Stimulated activated effector memory CD8-positive, alpha-beta T cell treated with anti-CD3 and anti-CD28 coated beads, Interleukin-12 subunit alpha, Interleukin-12 subunit beta, amount 100 ng/mL, for 72 hours (primary cell): ENCODE measurements at regions not wholly inside any gene's neighbourhood (a gene's known extent, or its start where the extent isn't known, plus 50 kb on each side); places are given as distances from the start of the nearest gene placed in this dataset.
"Not testable (repeated sequence)": the region's sequence is repeated elsewhere in the genome, so short reads cannot be mapped to it uniquely, and the experiment has no call there.

Experiments used
- ATAC-seq: fragments of 150-1000 bp; cut with Tn5 transposase; 2 replicates; pipeline ENCODE4 v1.10.0; 2021
- DNase-seq, 2 donors: peaks; one replicate each; pipeline ENCODE4 v3.0.0; 2021 to 2022; ENCODE audit warnings: low spot score in 2 of 2
- H3K27ac Mint-ChIP-seq: one replicate; pipeline ENCODE4 v1.8.0; 2022; ENCODE audit warnings: mild to moderate bottlenecking, mixed read lengths
- H3K36me3 Mint-ChIP-seq: one replicate; pipeline ENCODE4 v1.8.0; 2022; ENCODE audit warnings: mild to moderate bottlenecking, mixed read lengths
- H3K4me1 Mint-ChIP-seq: one replicate; pipeline ENCODE4 v1.8.0; 2022; ENCODE audit warnings: mixed read lengths
- H3K4me3 Mint-ChIP-seq: one replicate; pipeline ENCODE4 v1.8.0; 2022; ENCODE audit warnings: mild to moderate bottlenecking, mixed read lengths
- H3K9me3 Mint-ChIP-seq: one replicate; pipeline ENCODE4 v1.8.0; 2022; ENCODE audit warnings: mixed read lengths

- Mint-ChIP-seq H3K4me3 (no peak overlapping the region), H3K9me3 (no peaks in the 10 kb centered on the region), H3K4me1 (peaks cover 13% of the 10 kb centered on the region), H3K36me3 (no peaks in the 10 kb centered on the region), H3K27ac (no peak overlapping the region)
- no peak for DNase-seq
- ATAC-seq = no peak
Observed at GRCh38 chr6:14765721-14766390, 480.0 kb upstream of the JARID2 start.

DNA sequence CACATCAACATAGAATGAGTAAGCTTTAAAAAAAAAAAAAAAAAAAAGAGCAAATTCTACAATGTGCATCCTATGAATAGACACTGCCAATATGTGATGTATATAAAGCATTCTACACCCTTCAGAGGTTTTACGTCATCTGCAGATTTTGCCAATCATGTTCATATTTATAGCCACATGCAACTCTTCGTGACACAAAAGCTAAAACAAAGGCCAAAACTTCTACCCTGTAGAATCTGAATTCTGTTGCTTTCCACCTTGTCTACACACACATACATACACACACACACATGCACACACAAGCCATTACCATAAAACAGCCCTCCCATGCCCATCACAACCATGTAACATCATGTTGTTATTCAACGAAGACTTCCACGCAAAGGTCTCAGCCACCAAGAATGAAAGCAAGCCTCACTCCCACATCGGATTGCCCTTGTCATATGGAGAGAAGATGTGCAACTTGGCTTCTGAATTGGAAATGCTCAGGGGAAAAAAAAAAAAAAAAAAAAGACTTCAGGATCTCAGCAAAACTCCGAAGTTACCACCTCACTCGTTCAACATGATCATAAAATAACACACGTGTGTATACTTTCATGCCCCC is 479.4 kb upstream of the JARID2 start:
- Mint-ChIP-seq H3K36me3 (no peaks in the 10 kb centered on the region), H3K4me1 (peaks cover 13% of the 10 kb centered on the region), H3K27ac (no peak overlapping the region), H3K9me3 (no peaks in the 10 kb centered on the region), H3K4me3 (no peak overlapping the region)
- ATAC-seq (no peak), DNase-seq (no peak)

DNA sequence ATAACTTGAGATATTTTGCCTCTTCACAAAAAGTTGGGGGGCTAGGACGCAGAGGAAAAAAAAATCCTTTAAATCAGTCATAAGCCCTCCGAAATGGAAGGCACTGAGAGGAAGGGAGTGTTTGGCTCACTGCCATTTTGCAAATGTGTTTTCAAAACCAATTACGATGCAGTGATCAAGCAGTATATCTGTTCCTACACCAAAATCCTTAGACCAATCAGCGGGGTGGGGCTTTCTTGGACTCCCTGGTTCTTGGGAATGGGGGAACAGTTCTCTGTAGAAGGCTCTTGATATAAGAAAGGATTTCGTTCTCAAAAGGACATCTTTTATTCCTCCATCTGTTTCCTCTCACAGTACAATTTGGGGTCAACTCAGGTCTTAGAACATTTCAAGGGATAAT is 478.6 kb upstream of the JARID2 start:
- Mint-ChIP-seq H3K4me3 (no peak overlapping the region), H3K36me3 (no peaks in the 10 kb centered on the region), H3K4me1 (peaks cover 13% of the 10 kb centered on the region), H3K9me3 (no peaks in the 10 kb centered on the region), H3K27ac (no peak overlapping the region)
- DNase-seq (no peak), ATAC-seq (no peak)

- no peaks in the 10 kb centered on the region for H3K9me3 Mint-ChIP-seq
- no peaks in the 10 kb centered on the region for H3K36me3 Mint-ChIP-seq
- H3K4me1 Mint-ChIP-seq = no peaks in the 10 kb centered on the region
- H3K27ac Mint-ChIP-seq = no peak overlapping the region
- DNase-seq (no peak), ATAC-seq (no peak)
- H3K4me3 Mint-ChIP-seq = no peak overlapping the region
Observed at GRCh38 chr6:14770040-14770439, 475.8 kb upstream of the JARID2 start.

GRCh38 chr6:14770572-14770971 is 475.3 kb upstream of the JARID2 start:
- H3K27ac Mint-ChIP-seq = no peak overlapping the region
- DNase-seq = no peak
- no peaks in the 10 kb centered on the region for H3K36me3 Mint-ChIP-seq
- no peaks in the 10 kb centered on the region for H3K4me1 Mint-ChIP-seq
- ATAC-seq = no peak
- no peaks in the 10 kb centered on the region for H3K9me3 Mint-ChIP-seq
- H3K4me3 Mint-ChIP-seq = no peak overlapping the region

GRCh38 chr6:14771016-14771415 is 474.9 kb upstream of the JARID2 start:
- no peaks in the 10 kb centered on the region for H3K9me3 Mint-ChIP-seq
- no peak for DNase-seq
- H3K27ac Mint-ChIP-seq = no peak overlapping the region
- no peak overlapping the region for H3K4me3 Mint-ChIP-seq
- H3K4me1 Mint-ChIP-seq = no peaks in the 10 kb centered on the region
- no peaks in the 10 kb centered on the region for H3K36me3 Mint-ChIP-seq
- ATAC-seq = no peak

DNA sequence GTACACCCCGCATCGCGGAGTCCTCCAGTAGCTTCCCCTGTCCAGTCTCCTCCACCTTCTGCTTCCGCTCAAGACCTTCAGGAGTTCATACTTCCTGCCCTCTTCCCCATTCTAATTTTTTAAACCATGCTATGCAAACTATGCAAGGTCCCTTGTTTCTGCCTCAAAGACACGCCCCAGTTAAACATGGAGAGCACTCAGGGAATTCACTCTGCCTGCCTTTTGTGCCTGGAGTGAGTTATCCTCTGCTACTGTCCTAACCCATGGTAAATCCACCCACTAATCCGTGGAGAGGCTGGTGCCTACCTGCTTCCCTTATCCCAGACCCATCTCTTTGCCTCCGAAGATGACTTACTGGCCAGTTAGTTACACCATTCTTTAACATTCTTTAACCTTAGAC is 473.7 kb upstream of the JARID2 start:
- H3K9me3 Mint-ChIP-seq = no peaks in the 10 kb centered on the region
- no peak for ATAC-seq

GRCh38 chr6:14775528-14775927 is 470.3 kb upstream of the JARID2 start:
- H3K27ac Mint-ChIP-seq = no peak overlapping the region
- H3K36me3 Mint-ChIP-seq = no peaks in the 10 kb centered on the region
- DNase-seq = no peak
- no peaks in the 10 kb centered on the region for H3K9me3 Mint-ChIP-seq
- no peak overlapping the region for H3K4me3 Mint-ChIP-seq
- peak; percentile 55 for ATAC-seq
- no peaks in the 10 kb centered on the region for H3K4me1 Mint-ChIP-seq

More for the DNA sequence above, 473.7 kb upstream of the JARID2 start:
- no peak overlapping the region for H3K27ac Mint-ChIP-seq
- H3K36me3 Mint-ChIP-seq = no peaks in the 10 kb centered on the region
- DNase-seq = no peak
- no peaks in the 10 kb centered on the region for H3K4me1 Mint-ChIP-seq
- no peak overlapping the region for H3K4me3 Mint-ChIP-seq

- Mint-ChIP-seq H3K36me3 (no peaks in the 10 kb centered on the region), H3K4me1 (peaks cover 5% of the 10 kb centered on the region), H3K9me3 (no peaks in the 10 kb centered on the region), H3K4me3 (no peak overlapping the region), H3K27ac (no peak overlapping the region)
- DNase-seq (no peak), ATAC-seq (no peak)
Observed at GRCh38 chr6:14776307-14776706, 469.6 kb upstream of the JARID2 start.

DNA sequence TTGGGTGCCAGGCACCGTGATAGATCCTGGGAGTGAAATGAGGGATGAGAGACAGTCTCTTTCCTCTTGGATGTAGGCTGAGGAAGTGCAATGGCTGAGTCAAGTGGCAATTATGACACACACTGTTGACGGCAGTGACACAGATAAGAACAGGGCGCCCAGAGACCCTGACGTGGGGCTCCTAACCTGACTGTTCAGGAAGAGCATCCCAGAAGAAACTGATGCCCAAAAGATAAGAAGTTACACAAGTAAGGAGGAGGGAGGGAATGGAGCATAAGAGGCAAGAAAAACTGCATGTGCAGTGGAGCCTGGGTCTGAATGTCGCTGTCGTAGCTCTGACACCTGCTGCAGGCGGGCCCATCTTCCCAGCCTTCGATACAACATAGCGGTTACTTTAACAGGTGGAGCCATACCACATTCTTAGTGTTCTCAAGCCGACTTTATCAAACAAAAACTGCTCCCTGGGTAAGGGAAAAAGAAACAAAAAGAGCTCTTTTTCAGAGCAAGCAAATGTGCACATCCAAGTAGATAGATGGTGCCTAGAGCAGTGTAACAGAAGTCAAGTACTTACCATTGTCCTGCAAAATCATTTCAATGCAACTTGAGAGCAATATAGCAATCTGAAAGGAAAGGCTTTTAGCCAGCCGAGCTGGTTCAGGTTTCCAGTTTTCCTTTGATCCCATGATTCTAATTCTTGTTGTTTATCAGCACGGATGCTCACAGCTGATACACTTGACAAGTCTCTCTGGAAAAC is 463.9 kb upstream of the JARID2 start:
- no peak for DNase-seq
- H3K9me3 Mint-ChIP-seq = no peaks in the 10 kb centered on the region
- H3K27ac Mint-ChIP-seq = no peak overlapping the region
- no peaks in the 10 kb centered on the region for H3K36me3 Mint-ChIP-seq
- no peak overlapping the region for H3K4me3 Mint-ChIP-seq
- peaks cover 24% of the 10 kb centered on the region for H3K4me1 Mint-ChIP-seq
- ATAC-seq = no peak

DNA sequence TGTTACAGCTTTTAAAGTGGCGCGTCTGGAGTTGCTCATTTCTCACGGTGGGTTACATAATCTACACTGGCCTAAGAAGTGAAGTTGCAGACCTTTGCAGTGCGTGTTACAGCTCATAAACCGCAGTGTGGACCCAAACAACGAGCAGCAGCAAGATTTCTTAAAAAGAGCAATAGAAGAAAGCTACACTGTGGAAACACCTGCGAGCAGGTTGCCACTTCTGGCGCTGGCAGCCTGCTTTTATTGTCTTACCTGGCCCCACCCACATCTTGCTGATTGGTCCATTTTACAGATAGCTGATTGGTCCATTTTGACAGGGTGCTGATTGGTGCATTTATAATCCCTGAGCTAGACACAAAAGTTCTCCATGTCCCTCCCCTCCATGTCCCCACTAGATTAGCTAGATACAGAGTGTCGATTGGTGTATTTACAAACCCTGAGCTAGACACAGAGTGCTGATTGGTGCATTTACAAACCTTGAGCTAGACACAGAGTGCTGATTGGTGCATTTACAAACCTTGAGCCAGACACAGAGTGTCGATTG is 462.9 kb upstream of the JARID2 start:
- H3K4me3 Mint-ChIP-seq = not testable (repeated sequence)

GRCh38 chr6:14783594-14783993 is 462.3 kb upstream of the JARID2 start:
- no peak for ATAC-seq
- Mint-ChIP-seq H3K4me3 (no peak overlapping the region), H3K4me1 (peaks cover 38% of the 10 kb centered on the region), H3K9me3 (no peaks in the 10 kb centered on the region), H3K27ac (no peak overlapping the region), H3K36me3 (no peaks in the 10 kb centered on the region)
- no peak for DNase-seq

More for the DNA sequence above, 462.9 kb upstream of the JARID2 start:
- peaks cover 35% of the 10 kb centered on the region for H3K4me1 Mint-ChIP-seq
- not testable (repeated sequence) for H3K27ac Mint-ChIP-seq, DNase-seq, ATAC-seq, H3K9me3 Mint-ChIP-seq, H3K36me3 Mint-ChIP-seq

DNA sequence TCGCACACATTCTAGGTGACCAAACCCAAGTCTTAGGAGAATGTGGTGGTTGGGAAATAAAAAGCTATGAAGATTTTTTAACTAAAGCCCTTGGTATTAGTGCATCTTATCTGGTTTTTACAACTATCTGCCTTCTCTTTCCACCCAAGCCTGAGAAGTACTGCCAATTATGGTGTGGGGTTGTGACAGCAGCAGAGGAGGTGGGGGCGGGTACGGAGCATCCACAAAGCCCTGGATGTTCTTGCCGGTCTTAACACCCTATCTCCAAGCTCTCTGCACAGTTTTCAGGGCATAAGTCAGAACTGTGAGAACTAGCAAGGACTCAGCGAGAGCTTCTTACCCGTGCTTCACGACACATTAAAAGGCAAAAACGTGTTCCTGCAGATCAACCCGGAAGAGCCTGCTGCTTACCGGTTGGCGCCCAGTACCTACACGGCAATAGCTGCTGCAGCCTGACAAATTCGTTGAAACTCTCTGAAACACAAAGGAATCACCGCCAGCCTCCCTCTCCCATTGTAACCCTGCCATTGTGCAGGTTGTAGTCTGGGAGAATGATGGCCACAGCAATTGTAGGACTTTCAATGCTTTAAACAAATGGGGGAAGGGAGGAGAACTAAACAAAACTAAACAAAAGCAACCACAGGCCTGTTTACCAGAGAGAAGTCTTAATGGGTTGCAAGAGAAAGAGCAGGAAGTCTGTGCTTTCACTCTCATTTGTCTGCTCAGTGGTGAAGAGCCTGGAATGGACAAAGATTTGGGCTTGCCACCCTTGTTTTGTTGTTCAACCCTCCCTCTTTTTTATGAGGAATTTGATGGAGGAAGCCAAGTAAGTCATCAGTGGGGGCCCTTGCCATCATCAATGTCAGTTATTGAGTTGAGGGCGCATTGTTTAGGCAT is 461.0 kb upstream of the JARID2 start:
- no peaks in the 10 kb centered on the region for H3K9me3 Mint-ChIP-seq
- H3K36me3 Mint-ChIP-seq = no peaks in the 10 kb centered on the region
- H3K4me3 Mint-ChIP-seq = peak overlapping the region; percentile 22
- ATAC-seq (no peak), DNase-seq (no peak)
- H3K27ac Mint-ChIP-seq = no peak overlapping the region
- peaks cover 38% of the 10 kb centered on the region for H3K4me1 Mint-ChIP-seq

DNA sequence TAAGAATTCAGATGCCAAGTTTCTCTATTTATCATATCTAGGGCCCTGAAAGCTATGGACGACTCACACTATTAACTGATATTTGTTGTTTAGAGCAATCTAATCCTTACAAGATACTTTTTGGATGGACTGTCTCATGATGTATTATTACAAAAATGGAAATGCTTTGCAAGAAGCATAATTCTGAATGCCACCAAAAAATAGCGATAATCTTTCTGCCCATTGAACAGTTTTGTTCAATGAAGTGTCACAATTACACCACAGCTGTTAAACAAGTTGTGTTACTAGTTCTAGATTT is 460.4 kb upstream of the JARID2 start:
- H3K4me3 Mint-ChIP-seq = no peak overlapping the region
- no peak overlapping the region for H3K27ac Mint-ChIP-seq
- H3K9me3 Mint-ChIP-seq = no peaks in the 10 kb centered on the region
- H3K36me3 Mint-ChIP-seq = no peaks in the 10 kb centered on the region
- peaks cover 38% of the 10 kb centered on the region for H3K4me1 Mint-ChIP-seq
- DNase-seq = no peak
- no peak for ATAC-seq

- Mint-ChIP-seq H3K36me3 (no peaks in the 10 kb centered on the region), H3K9me3 (no peaks in the 10 kb centered on the region), H3K4me3 (no peak overlapping the region), H3K27ac (no peak overlapping the region), H3K4me1 (peaks cover 37% of the 10 kb centered on the region)
- no peak for DNase-seq
- ATAC-seq = no peak
Observed at GRCh38 chr6:14786008-14786407, 459.9 kb upstream of the JARID2 start.
